Breast epithelium (tissue), 4 donors: ENCODE measurements at regions not wholly inside any gene's neighbourhood (a gene's known extent, or its start where the extent isn't known, plus 50 kb on each side); places are given as distances from the start of the nearest gene placed in this dataset.

Experiments used
- DNase-seq, 2 donors: peaks; one replicate each; pipeline ENCODE4 v3.0.0-alpha.2; 2019; ENCODE audit warnings: low spot score in 2 of 2
- H3K27ac ChIP-seq, 2 donors: fragments of 200-600 bp; sonication (generic) in 1 of 2; one replicate each; pipeline ENCODE4 v1.5.1; 2016 to 2019; ENCODE audit warnings: mild to moderate bottlenecking in 1 of 2
- H3K27me3 ChIP-seq, 2 donors: fragments of 200-600 bp; sonication (generic) in 1 of 2; one replicate each; pipeline versions ENCODE4 v1.5.1 to v1.6.0; 2017 to 2019; ENCODE audit warnings: control low read depth in 1 of 2, mild to moderate bottlenecking in 1 of 2
- H3K36me3 ChIP-seq: fragments of 200-600 bp; one replicate; pipeline ENCODE4 v1.5.1; 2019
- H3K4me1 ChIP-seq, 2 donors: fragments of 200-600 bp; sonication (generic); one replicate each; pipeline ENCODE4 v1.5.1; 2016 to 2019; ENCODE audit warnings: control low read depth in 1 of 2
- H3K4me3 ChIP-seq, 3 donors: fragments of 200-600 bp; sonication (generic); 1 replicate in 2 of 3; 2 replicates in 1 of 3; pipeline ENCODE4 v1.5.1; 2016 to 2019; ENCODE audit warnings: mild to moderate bottlenecking in 3 of 3, moderate library complexity in 2 of 3
- H3K9me3 ChIP-seq, 2 donors: fragments of 200-600 bp; sonication (generic) in 1 of 2; one replicate each; pipeline ENCODE4 v1.5.1; 2016 to 2019; ENCODE audit warnings: control low read depth in 1 of 2
- CTCF ChIP-seq, 3 donors: fragments of 450-650 bp; IDR thresholded peaks; one replicate each; pipeline ENCODE4 v1.5.1; 2016 to 2017; ENCODE audit warnings: antibody characterized with exemption in 3 of 3, mild to moderate bottlenecking in 3 of 3, moderate library complexity in 3 of 3
- POLR2A ChIP-seq: fragments of 450-650 bp; IDR thresholded peaks from one replicate; pipeline ENCODE4 v1.6.1; 2016; ENCODE audit warnings: antibody characterized with exemption, mild to moderate bottlenecking, moderate library complexity
- POLR2AphosphoS5 ChIP-seq, 3 donors: sonication (generic); formaldehyde crosslinking; IDR thresholded peaks; one replicate each; pipeline ENCODE4 v1.6.1; 2017; ENCODE audit warnings: antibody characterized with exemption in 3 of 3
- intact Hi-C: fragments of 100-400 bp; cut with DNase I; formaldehyde crosslinking; loops from one replicate; pipeline ENCODE4 v1.15.1; 2023; ENCODE audit warnings: low total_unique reads

- Histone ChIP-seq H3K4me3 (no peak overlapping the region), H3K36me3 (no peaks in the 10 kb centered on the region), H3K4me1 (no peaks in the 10 kb centered on the region), H3K27ac (no peak overlapping the region), H3K27me3 (no peaks in the 10 kb centered on the region), H3K9me3 (no peaks in the 10 kb centered on the region)
- intact Hi-C loops: no loop called here
- no peak for DNase-seq
- TF ChIP-seq POLR2A (no peak), POLR2AphosphoS5 (IDR thresholded peaks at IDR 0.05) (no peak), CTCF (IDR thresholded peaks at IDR 0.05) (no peak)
These were observed 232.3 kb upstream of the MYT1L start for GRCh38 chr2:2563309-2563860.

- intact Hi-C loops: no loop called here
- Histone ChIP-seq H3K27me3 (no peaks in the 10 kb centered on the region), H3K4me3 (no peak overlapping the region), H3K4me1 (no peaks in the 10 kb centered on the region), H3K9me3 (no peaks in the 10 kb centered on the region), H3K27ac (no peak overlapping the region), H3K36me3 (no peaks in the 10 kb centered on the region)
- TF ChIP-seq CTCF (IDR thresholded peaks at IDR 0.05) (no peak), POLR2A (no peak), POLR2AphosphoS5 (IDR thresholded peaks at IDR 0.05) (no peak)
- no peak for DNase-seq
These were observed 231.8 kb upstream of the MYT1L start for GRCh38 chr2:2562867-2563266.

- intact Hi-C loops: no loop called here
These were observed 230.4 kb upstream of the MYT1L start for GRCh38 chr2:2561346-2562095.

GRCh38 chr2:2560374-2561015 lies 229.4 kb upstream of the MYT1L start:
- Histone ChIP-seq H3K36me3 (no peaks in the 10 kb centered on the region), H3K4me3 (no peak overlapping the region), H3K27ac (no peak overlapping the region), H3K27me3 (no peaks in the 10 kb centered on the region), H3K4me1 (no peaks in the 10 kb centered on the region), H3K9me3 (peaks cover 0 to 5% of the 10 kb centered on the region in 2 donors)
- intact Hi-C loops: no loop called here
- DNase-seq: no peak
- TF ChIP-seq POLR2AphosphoS5 (IDR thresholded peaks at IDR 0.05) (no peak), CTCF (IDR thresholded peaks at IDR 0.05) (no peak), POLR2A (no peak)

More at GRCh38 chr2:2561346-2562095, 230.4 kb upstream of the MYT1L start:
- H3K4me1 ChIP-seq: no peaks in the 10 kb centered on the region
- H3K27ac ChIP-seq: no peak overlapping the region
- no peaks in the 10 kb centered on the region for H3K36me3 ChIP-seq
- TF ChIP-seq POLR2AphosphoS5 (IDR thresholded peaks at IDR 0.05) (no peak), CTCF (IDR thresholded peaks at IDR 0.05) (no peak), POLR2A (no peak)
- no peak overlapping the region for H3K4me3 ChIP-seq
- peaks cover 0 to 5% of the 10 kb centered on the region in 2 donors for H3K9me3 ChIP-seq
- DNase-seq: no peak
- H3K27me3 ChIP-seq: no peaks in the 10 kb centered on the region

GRCh38 chr2:2558476-2558875 lies 227.4 kb upstream of the MYT1L start:
- peaks cover 0 to 17% of the 10 kb centered on the region in 2 donors for H3K9me3 ChIP-seq
- TF ChIP-seq POLR2A: no peak
- no peak for TF ChIP-seq POLR2AphosphoS5 (IDR thresholded peaks at IDR 0.05)
- no peak for TF ChIP-seq CTCF (IDR thresholded peaks at IDR 0.05)
- no peak for DNase-seq
- H3K4me3 ChIP-seq: no peak overlapping the region
- H3K27ac ChIP-seq: no peak overlapping the region
- no peaks in the 10 kb centered on the region for H3K4me1 ChIP-seq
- H3K36me3 ChIP-seq: no peaks in the 10 kb centered on the region
- H3K27me3 ChIP-seq: no peaks in the 10 kb centered on the region
- intact Hi-C loops: no loop called here
